GM19324 (cell line): ENCODE measurements at regions not wholly inside any gene's neighbourhood (a gene's known extent, or its start where the extent isn't known, plus 50 kb on each side); places are given as distances from the start of the nearest gene placed in this dataset.
A peak's percentile ranks its signal among the peaks of the same experiment; 100 is the strongest.
"Not testable (repeated sequence)": the region's sequence is repeated elsewhere in the genome, so short reads cannot be mapped to it uniquely, and the experiment has no call there.

Experiments used
- ATAC-seq: cut with Tn5 transposase; IDR thresholded peaks from one replicate; pipeline ENCODE4 v1.9.1; 2021; ENCODE audit warnings: mild to moderate bottlenecking, moderate library complexity; ENCODE audit not compliant: unreplicated experiment, low FRiP score

DNA sequence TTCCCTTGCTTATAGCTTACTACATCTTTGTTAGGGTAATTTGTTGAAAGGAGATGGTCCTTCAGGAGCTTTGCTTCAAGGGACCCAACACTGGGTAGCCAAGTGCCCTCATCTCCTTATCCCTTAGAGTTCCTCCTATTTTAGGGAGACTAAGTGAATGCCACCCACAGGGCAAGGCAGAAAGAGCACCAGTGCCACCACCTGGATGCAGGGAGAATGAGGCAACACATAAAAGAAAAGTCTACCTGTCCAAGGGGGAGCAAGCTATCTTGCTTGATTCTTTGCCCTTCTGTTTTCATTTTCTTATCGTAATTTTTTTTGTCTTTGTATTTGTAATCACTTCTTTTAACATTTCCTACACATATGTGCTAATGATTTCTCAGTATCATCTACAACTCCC is 205.5 kb downstream of the NPR3 start:
- no peak for ATAC-seq

DNA sequence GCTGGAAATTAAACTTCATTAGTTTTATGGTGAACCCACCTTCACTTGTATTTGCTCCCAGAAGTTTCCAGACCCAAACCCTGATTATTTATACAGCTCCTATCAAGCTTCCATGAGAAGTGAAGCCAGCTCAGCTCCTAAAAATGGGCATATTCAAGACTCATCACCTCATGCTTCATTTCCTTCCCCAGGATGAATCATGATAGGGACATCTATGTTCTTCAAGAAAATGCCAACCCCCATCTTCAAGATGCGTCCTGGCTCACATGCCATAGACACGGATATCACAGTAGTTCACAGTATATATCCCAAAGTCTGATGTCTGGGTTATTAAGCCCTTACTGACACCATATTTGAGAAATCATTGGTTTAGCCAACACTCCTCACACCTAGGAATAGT is 217.6 kb downstream of the NPR3 start:
- no peak for ATAC-seq

GRCh38 chr5:32931438-32931837 is 220.3 kb downstream of the NPR3 start:
- ATAC-seq, result not testable (repeated sequence)

- ATAC-seq, result no peak
Observed at GRCh38 chr5:32932241-32932935, 221.3 kb downstream of the NPR3 start.

DNA sequence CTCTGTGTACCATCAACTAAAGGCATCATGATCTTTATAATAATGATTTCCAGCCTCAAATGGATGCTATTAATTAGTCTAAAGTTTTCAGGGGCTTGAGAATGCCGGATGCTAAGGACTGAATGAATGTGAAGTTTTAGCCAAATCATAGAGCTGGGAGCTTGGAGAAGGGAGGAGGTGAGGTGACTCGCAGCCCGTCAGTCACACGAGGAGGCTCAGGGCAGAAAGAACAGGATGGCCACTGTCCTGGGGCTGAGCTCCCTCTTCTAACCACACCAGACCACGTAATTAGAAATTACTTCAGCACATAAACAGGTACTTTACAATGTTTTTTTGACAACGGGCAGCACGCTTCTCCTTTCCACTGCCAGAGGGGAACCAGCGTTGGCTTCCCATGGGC is 222.6 kb downstream of the NPR3 start:
- no peak for ATAC-seq

- no peak for ATAC-seq
Observed at GRCh38 chr5:32934529-32934928, 223.4 kb downstream of the NPR3 start.

DNA sequence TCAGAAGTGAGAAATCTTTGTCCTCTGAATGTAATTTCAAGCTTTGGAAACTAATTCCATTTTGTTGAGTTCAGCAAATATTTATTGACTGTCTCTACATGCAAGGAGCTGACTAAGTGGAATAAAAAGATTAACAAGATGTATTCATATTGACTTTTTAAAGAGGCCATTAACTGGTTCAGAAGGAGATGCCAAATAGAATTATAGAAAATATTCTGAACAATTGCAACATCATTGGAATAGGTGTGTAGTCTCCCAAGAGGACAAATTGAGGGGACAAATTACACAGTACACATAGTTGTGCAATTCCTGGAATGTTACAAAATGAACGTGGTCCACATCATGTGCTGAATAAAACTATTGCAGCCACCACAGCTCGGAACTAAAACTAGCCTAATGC is 224.2 kb downstream of the NPR3 start:
- no peak for ATAC-seq

DNA sequence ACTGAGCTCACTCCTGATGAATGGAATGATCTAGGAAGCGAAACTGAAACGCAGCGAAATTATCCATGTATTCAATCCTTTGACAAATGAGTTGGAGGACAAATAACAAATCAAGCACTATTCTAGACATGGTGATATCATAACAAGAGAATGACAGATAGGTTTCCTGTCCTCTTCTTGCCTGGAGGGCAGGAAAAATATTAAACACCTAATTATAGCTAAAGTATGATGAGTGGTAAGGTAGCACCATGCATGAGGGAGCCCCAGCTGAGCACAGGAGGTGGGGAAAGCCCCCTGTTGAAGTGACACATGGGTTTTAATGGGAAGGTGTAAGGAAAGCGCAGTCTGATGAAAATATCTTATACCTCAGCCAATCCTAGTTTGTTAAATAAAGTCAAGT is 225.2 kb downstream of the NPR3 start:
- ATAC-seq, result no peak

DNA sequence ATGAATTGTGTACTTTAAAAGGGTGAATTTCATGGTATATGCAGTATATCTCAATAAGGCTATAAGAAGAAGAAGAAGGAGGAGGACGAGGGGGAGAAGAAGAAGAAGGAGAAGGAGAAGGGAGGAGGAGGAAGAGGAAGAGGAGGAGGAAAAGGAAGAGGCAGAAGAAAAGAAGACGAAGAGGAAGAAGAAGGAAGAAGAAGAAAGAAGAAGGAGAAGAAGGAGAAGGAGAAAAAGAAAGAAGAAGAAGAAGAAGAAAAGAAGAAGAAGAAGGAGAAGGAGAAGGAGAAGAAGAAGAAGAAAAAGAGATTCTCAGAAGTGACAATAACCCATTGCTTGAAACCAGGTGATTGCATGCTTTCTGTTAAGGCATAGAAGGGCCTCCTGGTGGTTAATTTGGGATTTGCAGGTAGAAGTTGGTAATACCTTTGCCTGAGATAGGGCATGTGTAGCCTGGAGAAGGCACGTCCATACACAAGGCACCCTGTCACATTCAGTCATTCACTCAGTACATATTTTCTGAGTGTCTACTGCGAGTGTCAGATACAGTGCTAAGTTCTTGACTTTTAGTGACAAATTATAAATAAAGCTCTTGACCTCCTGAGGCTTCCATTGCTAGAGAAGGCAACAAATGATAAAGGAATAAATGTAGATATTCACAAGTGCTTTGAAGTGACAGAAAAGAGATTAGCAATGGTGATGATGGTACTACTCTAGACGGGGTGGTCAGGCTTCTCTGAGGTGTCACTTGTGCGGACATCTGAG is 231.3 kb downstream of the NPR3 start:
- peak; percentile 78 for ATAC-seq

- ATAC-seq, result no peak
Observed at GRCh38 chr5:32949286-32949970, 238.3 kb downstream of the NPR3 start.

DNA sequence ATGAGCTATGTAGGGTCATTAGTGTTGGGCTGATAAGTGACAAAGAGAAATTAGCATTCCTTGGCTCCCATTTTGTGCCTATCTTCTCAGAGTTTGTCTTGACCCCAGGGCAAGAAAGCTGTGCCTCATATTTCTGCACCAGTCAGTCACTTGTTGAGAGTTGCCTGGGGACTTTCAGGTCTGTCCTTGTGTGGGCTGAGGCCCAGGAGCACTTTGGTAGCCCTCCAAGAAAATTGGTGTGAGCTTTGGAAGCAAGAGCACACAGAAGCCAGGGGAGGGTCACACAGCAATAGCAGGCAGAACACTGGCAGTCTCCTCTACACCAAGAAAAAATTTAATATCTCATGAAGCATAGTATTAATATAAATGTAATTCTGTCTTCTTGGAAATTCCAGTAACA is 239.9 kb downstream of the NPR3 start:
- ATAC-seq, result no peak

- ATAC-seq, result no peak
Observed at GRCh38 chr5:32951878-32952277, 240.8 kb downstream of the NPR3 start.

DNA sequence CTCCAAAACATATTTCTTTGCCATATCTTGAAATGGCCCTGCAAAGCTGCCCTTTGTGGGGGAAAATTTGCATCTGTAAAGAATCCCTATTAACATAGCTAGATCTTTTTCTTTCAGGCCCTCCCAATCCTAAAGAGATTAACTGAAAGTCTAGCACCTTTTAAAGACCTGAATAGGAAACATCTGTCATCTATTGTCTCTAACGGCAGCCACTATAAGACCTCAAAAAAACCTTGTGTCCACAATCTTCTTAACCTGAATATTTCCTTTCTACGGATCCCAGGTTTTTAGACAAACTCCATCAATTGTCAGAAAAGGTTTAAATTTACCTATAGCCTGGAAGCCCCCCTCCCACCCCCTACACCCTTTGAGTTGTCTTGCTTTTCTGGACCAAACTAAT is 241.3 kb downstream of the NPR3 start:
- ATAC-seq, result not testable (repeated sequence)

DNA sequence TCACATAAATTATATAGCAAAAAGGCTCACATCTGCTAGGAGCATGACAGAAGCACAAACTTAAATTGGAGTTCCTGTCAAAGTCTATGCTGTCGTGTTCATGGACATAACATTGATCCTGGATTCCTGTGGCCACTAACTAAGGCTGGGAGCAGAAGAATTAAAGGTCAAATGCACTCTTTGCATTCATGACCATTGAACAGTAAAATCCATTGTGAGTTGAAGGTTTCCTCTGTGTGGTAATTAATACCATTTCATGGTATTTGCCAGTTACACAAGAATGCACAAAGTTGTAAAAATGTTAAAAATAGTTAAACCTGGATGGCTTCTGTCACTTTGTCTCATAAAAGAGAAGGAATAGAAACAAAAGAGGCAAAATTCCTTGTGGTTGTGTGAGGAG is 242.6 kb downstream of the NPR3 start:
- no peak for ATAC-seq

DNA sequence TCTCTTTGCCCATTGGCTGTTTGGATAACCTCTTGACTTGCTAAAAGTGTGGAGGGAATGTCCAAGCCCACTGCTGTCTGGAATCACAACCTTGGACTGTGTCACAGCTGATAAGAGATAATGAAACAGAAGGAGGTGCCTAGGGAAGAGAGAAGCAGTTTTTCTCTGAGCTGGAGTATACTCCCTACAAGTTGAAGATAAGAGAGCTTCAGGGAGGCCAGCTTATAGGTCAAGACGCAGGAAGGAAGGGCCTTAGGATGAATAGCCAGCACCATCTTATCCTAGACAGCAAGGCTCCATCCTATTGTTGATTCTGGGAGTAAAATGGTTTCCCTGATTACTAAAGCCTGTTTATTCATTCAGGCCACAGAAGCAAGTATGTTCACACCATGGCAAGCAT is 244.7 kb downstream of the NPR3 start:
- ATAC-seq, result no peak

- no peak for ATAC-seq
Observed at GRCh38 chr5:32960340-32961058, 249.4 kb downstream of the NPR3 start.

- ATAC-seq, result no peak
Observed at GRCh38 chr5:32961059-32961415, 249.9 kb downstream of the NPR3 start.

DNA sequence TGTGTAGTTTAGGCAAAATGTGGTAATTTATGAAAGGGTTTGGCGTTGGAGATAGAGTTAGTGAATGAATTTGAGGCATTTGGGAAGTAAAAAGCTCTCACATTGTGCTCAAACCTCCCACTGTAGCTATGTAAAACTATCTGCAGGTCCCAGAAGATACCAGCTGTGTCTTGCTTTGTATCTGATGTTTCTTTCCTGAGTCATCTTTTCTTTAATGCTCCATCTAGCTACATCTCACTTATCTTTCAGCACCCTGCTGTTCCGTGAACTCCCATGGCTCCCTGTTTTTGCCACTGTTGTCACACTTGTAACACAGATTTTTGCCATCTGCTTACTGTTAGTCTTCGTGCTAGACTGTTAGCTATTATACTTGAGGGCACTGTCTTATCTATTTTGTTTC is 253.1 kb downstream of the NPR3 start:
- no peak for ATAC-seq

DNA sequence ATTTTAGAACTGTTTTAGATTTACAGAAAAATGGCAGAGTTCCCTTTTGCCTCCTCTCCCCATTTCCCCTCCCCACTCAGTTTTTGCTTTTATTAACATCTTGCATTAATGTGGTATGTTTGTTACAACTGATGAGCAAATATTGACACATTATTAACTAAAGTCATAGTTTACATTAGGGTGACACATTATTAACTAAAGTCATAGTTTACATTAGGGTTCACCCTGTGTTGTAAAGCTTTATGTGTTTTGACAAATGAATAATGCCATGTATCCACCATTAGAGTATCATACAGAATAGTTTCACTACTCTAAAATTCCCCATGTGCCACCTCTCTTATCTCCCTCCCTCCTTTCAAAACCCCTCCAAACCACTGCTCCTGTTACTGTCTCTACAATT is 262.5 kb downstream of the NPR3 start:
- ATAC-seq, result no peak

- no peak for ATAC-seq
Observed at GRCh38 chr5:32975656-32976375, 264.7 kb downstream of the NPR3 start.
